DND-41 (cell line): ENCODE measurements at regions not wholly inside any gene's neighbourhood (a gene's known extent, or its start where the extent isn't known, plus 50 kb on each side); places are given as distances from the start of the nearest gene placed in this dataset.

ENCODE experiments used
- ATAC-seq: fragments of 200-7000 bp; cut with Tn5 transposase; 3 replicates; pipeline ENCODE4 v1.9.1; 2021; ENCODE audit warnings: low read depth; ENCODE audit not compliant: insufficient read depth
- DNase-seq: peaks from one replicate; pipeline ENCODE4 v3.0.0-alpha.2; 2020
- H2AFZ ChIP-seq: 2 replicates; pipeline ENCODE4 v1.6.0; 2012; ENCODE audit warnings: low read depth, low read length
- H3K27ac ChIP-seq: 2 replicates; pipeline ENCODE4 v1.5.1; 2012; ENCODE audit warnings: low read length, inconsistent platforms
- H3K27me3 ChIP-seq: fragments of 200-600 bp; sonication (generic); 2 replicates; pipeline ENCODE4 v1.6.0; 2012; ENCODE audit warnings: low read length, mild to moderate bottlenecking, inconsistent platforms; ENCODE audit not compliant: insufficient read depth, poor library complexity
- H3K36me3 ChIP-seq: 2 replicates; pipeline ENCODE4 v1.5.1; 2012; ENCODE audit warnings: low read length, inconsistent platforms; ENCODE audit not compliant: insufficient read depth
- H3K4me1 ChIP-seq: 2 replicates; pipeline ENCODE4 v1.5.1; 2012; ENCODE audit warnings: mild to moderate bottlenecking, low read length; ENCODE audit not compliant: insufficient read depth
- H3K4me2 ChIP-seq: 2 replicates; pipeline ENCODE4 v1.6.0; 2012; ENCODE audit warnings: mild to moderate bottlenecking, moderate library complexity, low read length, inconsistent platforms; ENCODE audit not compliant: insufficient read depth
- H3K4me3 ChIP-seq, 2 experiments: fragments of 200-600 bp in 1 of 2; shearing (Covaris generic) in 1 of 2; 2 replicates each; pipeline ENCODE4 v1.5.1; 2012 to 2016; ENCODE audit warnings: inconsistent platforms in 2 of 2, low read length in 2 of 2, mild to moderate bottlenecking in 2 of 2, low read depth in 1 of 2, moderate library complexity in 1 of 2
- H3K79me2 ChIP-seq: 2 replicates; pipeline ENCODE4 v1.6.0; 2012; ENCODE audit warnings: low read length, inconsistent platforms; ENCODE audit not compliant: insufficient read depth
- H3K9ac ChIP-seq: 2 replicates; pipeline ENCODE4 v1.6.0; 2012; ENCODE audit warnings: low read depth, mild to moderate bottlenecking, inconsistent platforms, low read length, moderate library complexity
- H3K9me3 ChIP-seq: 2 replicates; pipeline ENCODE4 v1.5.1; 2012; ENCODE audit warnings: low read length, moderate library complexity, mild to moderate bottlenecking, inconsistent platforms; ENCODE audit not compliant: insufficient read depth, severe bottlenecking
- H4K20me1 ChIP-seq: 2 replicates; pipeline ENCODE4 v1.6.0; 2012; ENCODE audit warnings: low read length; ENCODE audit not compliant: insufficient read depth
- CTCF ChIP-seq: IDR thresholded peaks from 2 replicates; pipeline ENCODE4 v1.5.1; 2012; ENCODE audit warnings: borderline replicate concordance, low read length, moderate library complexity, mild to moderate bottlenecking; ENCODE audit not compliant: poor library complexity, severe bottlenecking; ENCODE audit errors: extremely low read depth
- EZH2 ChIP-seq: IDR thresholded peaks from 3 replicates; pipeline ENCODE4 v1.6.1; 2012; ENCODE audit warnings: borderline replicate concordance, low read depth, mild to moderate bottlenecking, moderate library complexity, low read length, inconsistent platforms; ENCODE audit not compliant: severe bottlenecking

GRCh38 chr1:113197719-113198330 lies 124.8 kb downstream of the LRIG2 start:
- Histone ChIP-seq H3K36me3 (no peaks in the 10 kb centered on the region), H3K4me2 (no peak overlapping the region), H2AFZ (no peak overlapping the region), H3K4me1 (no peaks in the 10 kb centered on the region), H3K27ac (no peak overlapping the region), H3K4me3 (no peak overlapping the region), H3K79me2 (no peaks in the 10 kb centered on the region), H3K9ac (no peak overlapping the region), H4K20me1 (no peaks in the 10 kb centered on the region), H3K9me3 (no peaks in the 10 kb centered on the region), H3K27me3 (no peaks in the 10 kb centered on the region)
- no peak for TF ChIP-seq EZH2
- TF ChIP-seq CTCF, result no peak
- DNase-seq, result no peak
- no peak for ATAC-seq

GRCh38 chr1:113198806-113199205 lies 125.8 kb downstream of the LRIG2 start:
- no peak for ATAC-seq
- H3K27me3 ChIP-seq, result no peaks in the 10 kb centered on the region
- no peaks in the 10 kb centered on the region for H3K79me2 ChIP-seq
- H3K4me2 ChIP-seq, result no peak overlapping the region
- TF ChIP-seq CTCF, result no peak
- TF ChIP-seq EZH2, result no peak
- H3K9ac ChIP-seq, result no peak overlapping the region
- H4K20me1 ChIP-seq, result no peaks in the 10 kb centered on the region
- DNase-seq, result no peak
- H3K27ac ChIP-seq, result no peak overlapping the region
- H3K36me3 ChIP-seq, result no peaks in the 10 kb centered on the region
- no peaks in the 10 kb centered on the region for H3K9me3 ChIP-seq
- no peaks in the 10 kb centered on the region for H3K4me1 ChIP-seq
- no peak overlapping the region for H2AFZ ChIP-seq
- H3K4me3 ChIP-seq, result no peak overlapping the region

GRCh38 chr1:113199760-113200455 lies 126.9 kb downstream of the LRIG2 start:
- TF ChIP-seq CTCF, result no peak
- TF ChIP-seq EZH2, result no peak
- Histone ChIP-seq H3K36me3 (no peaks in the 10 kb centered on the region), H3K4me1 (no peaks in the 10 kb centered on the region), H3K27me3 (no peaks in the 10 kb centered on the region), H2AFZ (no peak overlapping the region), H3K9me3 (no peaks in the 10 kb centered on the region), H3K79me2 (no peaks in the 10 kb centered on the region), H3K9ac (no peak overlapping the region), H3K4me3 (no peak overlapping the region), H3K4me2 (no peak overlapping the region), H4K20me1 (no peaks in the 10 kb centered on the region), H3K27ac (no peak overlapping the region)
- ATAC-seq, result no peak
- no peak for DNase-seq
